HG02763 (cell line): ENCODE measurements at regions not wholly inside any gene's neighbourhood (a gene's known extent, or its start where the extent isn't known, plus 50 kb on each side); places are given as distances from the start of the nearest gene placed in this dataset.

ENCODE experiments used
- ATAC-seq: cut with Tn5 transposase; IDR thresholded peaks from one replicate; pipeline ENCODE4 v1.9.1; 2021; ENCODE audit warnings: mild to moderate bottlenecking, moderate library complexity; ENCODE audit not compliant: unreplicated experiment

- ATAC-seq = no peak
Measured at GRCh38 chr5:115378754-115379153, 82.3 kb upstream of the CCDC112 start.

- ATAC-seq = no peak
Measured at GRCh38 chr5:115377468-115378217, 81.2 kb upstream of the CCDC112 start.

GRCh38 chr5:115375893-115376292 is 79.4 kb upstream of the CCDC112 start:
- no peak for ATAC-seq

GRCh38 chr5:115374057-115374775 is 77.8 kb upstream of the CCDC112 start:
- ATAC-seq = no peak

- ATAC-seq = no peak
Measured at GRCh38 chr5:115372146-115372545, 75.7 kb upstream of the CCDC112 start.

GRCh38 chr5:115369430-115370144 is 73.1 kb upstream of the CCDC112 start:
- ATAC-seq = no peak

- no peak for ATAC-seq
Measured at GRCh38 chr5:115366223-115366622, 69.8 kb upstream of the CCDC112 start.

- no peak for ATAC-seq
Measured at GRCh38 chr5:115363879-115364278, 67.4 kb upstream of the CCDC112 start.

GRCh38 chr5:115360046-115360685 is 63.7 kb upstream of the CCDC112 start:
- ATAC-seq = no peak

GRCh38 chr5:115355767-115356381 is 59.4 kb upstream of the CCDC112 start:
- no peak for ATAC-seq

- ATAC-seq = no peak
Measured at GRCh38 chr5:115355095-115355494, 58.6 kb upstream of the CCDC112 start.

GRCh38 chr5:115354246-115354645 is 57.8 kb upstream of the CCDC112 start:
- ATAC-seq = no peak

GRCh38 chr5:115352571-115352970 is 56.1 kb upstream of the CCDC112 start:
- ATAC-seq = no peak

GRCh38 chr5:115351356-115352195 is 55.1 kb upstream of the CCDC112 start:
- no peak for ATAC-seq

GRCh38 chr5:115350894-115351293 is 54.4 kb upstream of the CCDC112 start:
- ATAC-seq = no peak

GRCh38 chr5:115349001-115349817 is 52.8 kb upstream of the CCDC112 start:
- ATAC-seq = no peak

- no peak for ATAC-seq
Measured at GRCh38 chr5:115348175-115348574, 51.7 kb upstream of the CCDC112 start.
